GM12892 (cell line): ENCODE measurements at regions not wholly inside any gene's neighbourhood (a gene's known extent, or its start where the extent isn't known, plus 50 kb on each side); places are given as distances from the start of the nearest gene placed in this dataset.

Source experiments
- POLR2A ChIP-seq: IDR thresholded peaks from 2 replicates; pipeline ENCODE4 v1.6.1; 2011; ENCODE audit warnings: low read depth, low read length, control low read depth
- POLR2AphosphoS5 ChIP-seq: IDR thresholded peaks from 2 replicates; pipeline ENCODE4 v1.6.1; 2011; ENCODE audit warnings: low read depth, low read length, control low read depth

DNA sequence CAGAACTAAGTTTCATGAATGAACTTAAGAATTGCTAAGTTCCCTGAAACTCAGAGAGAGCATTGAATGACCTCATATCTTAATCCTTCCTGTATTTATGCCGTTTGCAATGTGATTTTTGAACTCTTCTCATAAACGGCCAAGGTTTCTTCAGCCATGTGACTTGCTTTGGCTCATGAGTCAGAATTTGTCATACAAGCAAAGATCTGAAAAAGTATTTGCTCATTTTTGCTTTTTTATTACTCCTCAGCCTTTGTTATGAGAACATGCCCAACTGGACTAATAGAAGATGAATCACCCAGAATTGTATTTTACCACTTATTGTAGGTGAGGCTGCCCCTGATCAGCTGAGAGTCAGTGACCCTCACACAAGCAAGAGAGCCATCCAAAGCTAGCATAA is 693.8 kb downstream of the BCL11B start:
- no peak for TF ChIP-seq POLR2AphosphoS5
- no peak for TF ChIP-seq POLR2A
